ENCODE measurements at regions not wholly inside any gene's neighbourhood (a gene's known extent, or its start where the extent isn't known, plus 50 kb on each side); places are given as distances from the start of the nearest gene placed in this dataset.

- no peak for TF ChIP-seq CTCF (IDR thresholded peaks at IDR 0.05)
- no peak for TF ChIP-seq POLR2A (IDR thresholded peaks at IDR 0.05)
Measured at GRCh38 chr1:194256010-194256409, 1069.6 kb upstream of the B3GALT2 start.
